K562 (cell line): ENCODE measurements at regions not wholly inside any gene's neighbourhood (a gene's known extent, or its start where the extent isn't known, plus 50 kb on each side); places are given as distances from the start of the nearest gene placed in this dataset.

Experiments
- GABPB2 ChIP-seq: fragments of 250-450 bp; sonication (Bioruptor Pico); conservative IDR thresholded peaks from 2 replicates; pipeline ENCODE4 v1.5.1; 2021; ENCODE audit warnings: mild to moderate bottlenecking
- POLR2A ChIP-seq: fragments of 450-650 bp; conservative IDR thresholded peaks from 2 replicates; pipeline ENCODE4 v1.6.1; 2016
- ZNF324 ChIP-seq: fragments of 250-450 bp; sonication (Bioruptor Pico); IDR thresholded peaks from 2 replicates; pipeline ENCODE4 v1.4.0; 2020; ENCODE audit warnings: mild to moderate bottlenecking
- TF ChIP-seq, protein P1 (sequence below): sonication (generic); formaldehyde crosslinking; IDR thresholded peaks from 2 replicates; pipeline ENCODE4 v1.8.0; 2022; ENCODE audit warnings: mild to moderate bottlenecking, missing genetic modification reagents, borderline replicate concordance

GRCh38 chr17:70239391-70239826, 70.1 kb downstream of the KCNJ2 start:
- TF ChIP-seq POLR2A (no peak), ZNF324 (CRISPR knock-in tag) (no peak), GABPB2 (CRISPR knock-in tag) (no peak)
- TF ChIP-seq, protein P1, sequence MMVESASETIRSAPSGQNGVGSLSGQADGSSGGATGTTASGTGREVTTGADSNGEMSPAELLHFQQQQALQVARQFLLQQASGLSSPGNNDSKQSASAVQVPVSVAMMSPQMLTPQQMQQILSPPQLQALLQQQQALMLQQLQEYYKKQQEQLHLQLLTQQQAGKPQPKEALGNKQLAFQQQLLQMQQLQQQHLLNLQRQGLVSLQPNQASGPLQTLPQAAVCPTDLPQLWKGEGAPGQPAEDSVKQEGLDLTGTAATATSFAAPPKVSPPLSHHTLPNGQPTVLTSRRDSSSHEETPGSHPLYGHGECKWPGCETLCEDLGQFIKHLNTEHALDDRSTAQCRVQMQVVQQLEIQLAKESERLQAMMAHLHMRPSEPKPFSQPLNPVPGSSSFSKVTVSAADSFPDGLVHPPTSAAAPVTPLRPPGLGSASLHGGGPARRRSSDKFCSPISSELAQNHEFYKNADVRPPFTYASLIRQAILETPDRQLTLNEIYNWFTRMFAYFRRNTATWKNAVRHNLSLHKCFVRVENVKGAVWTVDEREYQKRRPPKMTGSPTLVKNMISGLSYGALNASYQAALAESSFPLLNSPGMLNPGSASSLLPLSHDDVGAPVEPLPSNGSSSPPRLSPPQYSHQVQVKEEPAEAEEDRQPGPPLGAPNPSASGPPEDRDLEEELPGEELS (CRISPR knock-in tag): no peak
